ENCODE measurements at regions not wholly inside any gene's neighbourhood (a gene's known extent, or its start where the extent isn't known, plus 50 kb on each side); places are given as distances from the start of the nearest gene placed in this dataset.

- no peaks in the 10 kb centered on the region for H3K9me3 Mint-ChIP-seq
- no peaks in the 10 kb centered on the region for H3K36me3 Mint-ChIP-seq (ENCODE audit: low read depth)
- H3K4me1 Mint-ChIP-seq (ENCODE audit: low read depth): peaks cover 6% of the 10 kb centered on the region
- no peak overlapping the region for H3K4me3 Mint-ChIP-seq
- H3K27ac Mint-ChIP-seq: no peak overlapping the region
- peaks cover 9% of the 10 kb centered on the region for H3K27me3 Mint-ChIP-seq
These were observed 62.0 kb upstream of the ZC3H12C start for GRCh38 chr11:110031171-110031570.

DNA sequence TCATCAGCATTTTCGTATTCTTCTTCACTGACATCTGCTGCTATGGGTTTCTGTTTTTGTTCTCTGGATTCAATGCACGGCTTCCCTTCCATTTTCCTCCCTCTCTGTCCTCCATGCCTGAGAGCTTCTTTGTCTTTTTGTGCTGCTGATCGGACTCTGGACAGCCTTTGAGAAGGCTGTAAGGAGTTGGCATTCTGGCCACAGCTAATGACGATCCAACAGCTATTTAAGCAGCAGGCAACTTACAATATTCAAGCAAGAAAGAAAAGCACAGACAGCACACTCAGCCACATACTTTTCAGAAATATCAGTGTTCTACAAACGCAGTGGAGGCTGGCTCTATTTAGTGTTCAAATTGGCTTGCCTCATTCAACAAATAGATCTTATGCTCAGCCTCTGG is 60.9 kb upstream of the ZC3H12C start:
- H3K9me3 Mint-ChIP-seq: no peaks in the 10 kb centered on the region
- peaks cover 4% of the 10 kb centered on the region for H3K4me1 Mint-ChIP-seq (ENCODE audit: low read depth)
- H3K36me3 Mint-ChIP-seq (ENCODE audit: low read depth): no peaks in the 10 kb centered on the region
- no peak overlapping the region for H3K27ac Mint-ChIP-seq
- H3K27me3 Mint-ChIP-seq: peaks cover 13% of the 10 kb centered on the region
- no peak overlapping the region for H3K4me3 Mint-ChIP-seq

DNA sequence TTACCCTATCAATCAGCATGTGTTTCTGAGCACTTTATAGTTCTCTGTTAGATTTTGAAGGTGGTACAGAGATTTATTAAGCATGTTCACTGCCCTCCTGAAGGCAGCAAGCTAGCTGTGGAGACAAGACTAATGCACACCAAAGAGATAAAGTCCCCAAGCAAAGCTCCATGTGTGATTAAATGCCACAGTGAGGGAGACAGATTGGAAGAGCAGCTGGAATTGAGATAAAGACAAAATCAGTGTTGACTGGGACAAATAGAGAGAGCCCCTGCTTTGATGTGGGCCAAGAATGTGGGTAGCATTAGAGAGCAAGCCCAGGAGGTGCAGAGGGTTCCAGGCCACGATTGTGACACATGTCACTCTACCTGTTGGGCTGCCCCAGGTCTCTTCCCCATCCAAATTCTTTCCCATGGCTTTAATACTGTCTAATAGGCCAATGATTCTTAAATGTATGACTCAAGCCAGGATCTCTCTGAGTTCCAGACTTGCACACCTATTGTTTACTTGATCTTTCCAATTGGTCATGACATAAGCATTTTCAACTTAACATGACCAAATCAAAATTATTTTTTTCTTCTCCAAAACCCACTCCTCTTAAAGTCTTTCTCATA is 60.1 kb upstream of the ZC3H12C start:
- no peaks in the 10 kb centered on the region for H3K4me1 Mint-ChIP-seq (ENCODE audit: low read depth)
- H3K27ac Mint-ChIP-seq: no peak overlapping the region
- H3K4me3 Mint-ChIP-seq: no peak overlapping the region
- no peaks in the 10 kb centered on the region for H3K36me3 Mint-ChIP-seq (ENCODE audit: low read depth)
- H3K27me3 Mint-ChIP-seq: peaks cover 13% of the 10 kb centered on the region
- no peaks in the 10 kb centered on the region for H3K9me3 Mint-ChIP-seq

DNA sequence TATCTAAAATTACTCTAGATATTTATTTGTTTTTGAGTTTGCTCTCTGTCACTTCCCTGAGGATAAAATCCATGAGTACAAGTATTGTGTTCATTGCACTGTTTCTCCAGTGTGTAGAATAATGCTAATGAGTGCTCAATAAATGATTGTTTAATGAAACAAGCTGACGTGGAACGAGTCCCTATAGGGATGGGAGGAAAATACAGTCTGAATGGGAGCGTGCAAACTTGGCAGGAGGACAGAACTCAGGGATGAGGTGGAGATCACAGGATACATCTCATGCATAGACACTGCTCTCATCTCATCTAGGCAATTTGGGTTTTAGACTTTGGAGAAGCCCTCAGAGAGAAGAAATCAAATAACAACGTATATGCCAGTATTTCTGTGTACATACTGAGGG is 58.4 kb upstream of the ZC3H12C start:
- Mint-ChIP-seq H3K4me1 (ENCODE audit: low read depth) (no peaks in the 10 kb centered on the region), H3K27ac (no peak overlapping the region), H3K4me3 (no peak overlapping the region), H3K9me3 (no peaks in the 10 kb centered on the region), H3K36me3 (ENCODE audit: low read depth) (no peaks in the 10 kb centered on the region), H3K27me3 (peaks cover 13% of the 10 kb centered on the region)

GRCh38 chr11:110035357-110035756 is 57.8 kb upstream of the ZC3H12C start:
- Mint-ChIP-seq H3K4me3 (no peak overlapping the region), H3K9me3 (no peaks in the 10 kb centered on the region), H3K27me3 (peaks cover 14% of the 10 kb centered on the region), H3K4me1 (ENCODE audit: low read depth) (no peaks in the 10 kb centered on the region), H3K36me3 (ENCODE audit: low read depth) (no peaks in the 10 kb centered on the region), H3K27ac (no peak overlapping the region)

- Mint-ChIP-seq H3K27me3 (peaks cover 22% of the 10 kb centered on the region), H3K27ac (no peak overlapping the region), H3K4me3 (no peak overlapping the region), H3K4me1 (ENCODE audit: low read depth) (no peaks in the 10 kb centered on the region), H3K9me3 (no peaks in the 10 kb centered on the region), H3K36me3 (ENCODE audit: low read depth) (no peaks in the 10 kb centered on the region)
These were observed 55.0 kb upstream of the ZC3H12C start for GRCh38 chr11:110038201-110038600.

Data from stimulated activated naive CD8-positive, alpha-beta T cell treated with anti-CD3 and anti-CD28 coated beads, Interleukin-15, Interleukin-2, amounts not matched to agents 100 ng/mL and 50 ng/mL, for 24 hours (primary cell).